ENCODE measurements at regions not wholly inside any gene's neighbourhood (a gene's known extent, or its start where the extent isn't known, plus 50 kb on each side); places are given as distances from the start of the nearest gene placed in this dataset.

GRCh38 chr2:35545301-35545700, 810.3 kb upstream of the CRIM1 start:
- no peak for DNase-seq
- CTCF ChIA-PET: no interaction called here
- POLR2A ChIA-PET: no interaction called here
- peaks cover 0 to 2% (median 0%) of the 10 kb centered on the region in 5 experiments for H3K9me3 ChIP-seq (ENCODE audit: control extremely low read depth in 1 of 5, control insufficient read depth in 4 of 5, insufficient read depth in 2 of 5, low read depth in 1 of 5, low read length in 4 of 5)
- 74% methylated on average over 4 of the region's 6 CpGs for WGBS (ENCODE audit: insufficient coverage)
- H3K27me3 ChIP-seq (replicated peaks in 2 of 5; ENCODE audit: control insufficient read depth in 4 of 5, insufficient read depth in 5 of 5, low read length in 4 of 5): no peaks in the 10 kb centered on the region
- no peak overlapping the region for H3K27ac ChIP-seq (ENCODE audit: insufficient read depth in 1 of 2, low read depth in 1 of 2, low read length in 2 of 2, poor library complexity in 1 of 2, severe bottlenecking in 2 of 2)
- no peaks in the 10 kb centered on the region for H3K4me1 ChIP-seq (ENCODE audit: control extremely low read depth in 1 of 4, control insufficient read depth in 4 of 4, insufficient read depth in 4 of 4, low read length in 3 of 4)
- H3K36me3 ChIP-seq (ENCODE audit: control insufficient read depth in 4 of 4, insufficient read depth in 4 of 4, low read length in 3 of 4): no peaks in the 10 kb centered on the region
- H3K4me3 ChIP-seq (ENCODE audit: control insufficient read depth in 1 of 7, extremely low read depth in 1 of 7, insufficient read depth in 4 of 7, low read depth in 2 of 7, low read length in 6 of 7): no peak overlapping the region

- no peak for DNase-seq
- H3K36me3 ChIP-seq (ENCODE audit: control insufficient read depth in 4 of 4, insufficient read depth in 4 of 4, low read length in 3 of 4): no peaks in the 10 kb centered on the region
- H3K4me3 ChIP-seq (ENCODE audit: control insufficient read depth in 1 of 7, extremely low read depth in 1 of 7, insufficient read depth in 4 of 7, low read depth in 2 of 7, low read length in 6 of 7): no peak overlapping the region
- no peak overlapping the region for H3K27ac ChIP-seq (ENCODE audit: insufficient read depth in 1 of 2, low read depth in 1 of 2, low read length in 2 of 2, poor library complexity in 1 of 2, severe bottlenecking in 2 of 2)
- ChIA-PET POLR2A (no interaction called here), CTCF (no interaction called here)
- 100% methylated on average over 1 of the region's 3 CpGs for WGBS (ENCODE audit: insufficient coverage)
- no peaks in the 10 kb centered on the region for H3K27me3 ChIP-seq (replicated peaks in 2 of 5; ENCODE audit: control insufficient read depth in 4 of 5, insufficient read depth in 5 of 5, low read length in 4 of 5)
- no peaks in the 10 kb centered on the region for H3K4me1 ChIP-seq (ENCODE audit: control extremely low read depth in 1 of 4, control insufficient read depth in 4 of 4, insufficient read depth in 4 of 4, low read length in 3 of 4)
- H3K9me3 ChIP-seq (ENCODE audit: control extremely low read depth in 1 of 5, control insufficient read depth in 4 of 5, insufficient read depth in 2 of 5, low read depth in 1 of 5, low read length in 4 of 5): no peaks in the 10 kb centered on the region
Measured at GRCh38 chr2:35538796-35539195, 816.8 kb upstream of the CRIM1 start.

- H3K4me3 ChIP-seq (ENCODE audit: control insufficient read depth in 1 of 7, extremely low read depth in 1 of 7, insufficient read depth in 4 of 7, low read depth in 2 of 7, low read length in 6 of 7): no peak overlapping the region
- no peaks in the 10 kb centered on the region for H3K4me1 ChIP-seq (ENCODE audit: control extremely low read depth in 1 of 4, control insufficient read depth in 4 of 4, insufficient read depth in 4 of 4, low read length in 3 of 4)
- ChIA-PET POLR2A (no interaction called here), CTCF (no interaction called here)
- H3K9me3 ChIP-seq (ENCODE audit: control extremely low read depth in 1 of 5, control insufficient read depth in 4 of 5, insufficient read depth in 2 of 5, low read depth in 1 of 5, low read length in 4 of 5): peaks cover 0 to 6% (median 2%) of the 10 kb centered on the region in 5 experiments
- no peak for DNase-seq
- no peaks in the 10 kb centered on the region for H3K27me3 ChIP-seq (replicated peaks in 2 of 5; ENCODE audit: control insufficient read depth in 4 of 5, insufficient read depth in 5 of 5, low read length in 4 of 5)
- H3K27ac ChIP-seq (ENCODE audit: insufficient read depth in 1 of 2, low read depth in 1 of 2, low read length in 2 of 2, poor library complexity in 1 of 2, severe bottlenecking in 2 of 2): no peak overlapping the region
- WGBS (ENCODE audit: insufficient coverage): 93% methylated on average over 3 of the region's 5 CpGs
- H3K36me3 ChIP-seq (ENCODE audit: control insufficient read depth in 4 of 4, insufficient read depth in 4 of 4, low read length in 3 of 4): no peaks in the 10 kb centered on the region
Measured at GRCh38 chr2:35530615-35531135, 824.9 kb upstream of the CRIM1 start.

GRCh38 chr2:35526741-35527140, 828.8 kb upstream of the CRIM1 start:
- Histone ChIP-seq H3K27me3 (replicated peaks in 2 of 5; ENCODE audit: control insufficient read depth in 4 of 5, insufficient read depth in 5 of 5, low read length in 4 of 5) (no peaks in the 10 kb centered on the region), H3K36me3 (ENCODE audit: control insufficient read depth in 4 of 4, insufficient read depth in 4 of 4, low read length in 3 of 4) (no peaks in the 10 kb centered on the region), H3K4me1 (ENCODE audit: control extremely low read depth in 1 of 4, control insufficient read depth in 4 of 4, insufficient read depth in 4 of 4, low read length in 3 of 4) (no peaks in the 10 kb centered on the region), H3K27ac (ENCODE audit: insufficient read depth in 1 of 2, low read depth in 1 of 2, low read length in 2 of 2, poor library complexity in 1 of 2, severe bottlenecking in 2 of 2) (no peak overlapping the region), H3K4me3 (ENCODE audit: control insufficient read depth in 1 of 7, extremely low read depth in 1 of 7, insufficient read depth in 4 of 7, low read depth in 2 of 7, low read length in 6 of 7) (no peak overlapping the region), H3K9me3 (ENCODE audit: control extremely low read depth in 1 of 5, control insufficient read depth in 4 of 5, insufficient read depth in 2 of 5, low read depth in 1 of 5, low read length in 4 of 5) (peaks cover 0 to 6% (median 2%) of the 10 kb centered on the region in 5 experiments)
- WGBS (ENCODE audit: insufficient coverage): no CpG with 5 or more reads among the region's 2 CpGs
- ChIA-PET POLR2A (no interaction called here), CTCF (no interaction called here)
- no peak for DNase-seq

- DNase-seq: no peak
- ChIA-PET POLR2A (no interaction called here), CTCF (no interaction called here)
- Histone ChIP-seq H3K4me3 (ENCODE audit: control insufficient read depth in 1 of 7, extremely low read depth in 1 of 7, insufficient read depth in 4 of 7, low read depth in 2 of 7, low read length in 6 of 7) (no peak overlapping the region), H3K27ac (ENCODE audit: insufficient read depth in 1 of 2, low read depth in 1 of 2, low read length in 2 of 2, poor library complexity in 1 of 2, severe bottlenecking in 2 of 2) (no peak overlapping the region), H3K4me1 (ENCODE audit: control extremely low read depth in 1 of 4, control insufficient read depth in 4 of 4, insufficient read depth in 4 of 4, low read length in 3 of 4) (no peaks in the 10 kb centered on the region), H3K9me3 (ENCODE audit: control extremely low read depth in 1 of 5, control insufficient read depth in 4 of 5, insufficient read depth in 2 of 5, low read depth in 1 of 5, low read length in 4 of 5) (peaks cover 0 to 6% (median 0%) of the 10 kb centered on the region in 5 experiments), H3K36me3 (ENCODE audit: control insufficient read depth in 4 of 4, insufficient read depth in 4 of 4, low read length in 3 of 4) (no peaks in the 10 kb centered on the region), H3K27me3 (replicated peaks in 2 of 5; ENCODE audit: control insufficient read depth in 4 of 5, insufficient read depth in 5 of 5, low read length in 4 of 5) (no peaks in the 10 kb centered on the region)
- WGBS (ENCODE audit: insufficient coverage): 92% methylated on average over 3 of the region's 3 CpGs
Measured at GRCh38 chr2:35522450-35522849, 833.1 kb upstream of the CRIM1 start.

GRCh38 chr2:35510636-35511035, 844.9 kb upstream of the CRIM1 start:
- no peak overlapping the region for H3K27ac ChIP-seq (ENCODE audit: insufficient read depth in 1 of 2, low read depth in 1 of 2, low read length in 2 of 2, poor library complexity in 1 of 2, severe bottlenecking in 2 of 2)
- DNase-seq: no peak
- no peaks in the 10 kb centered on the region for H3K36me3 ChIP-seq (ENCODE audit: control insufficient read depth in 4 of 4, insufficient read depth in 4 of 4, low read length in 3 of 4)
- no peaks in the 10 kb centered on the region for H3K27me3 ChIP-seq (replicated peaks in 2 of 5; ENCODE audit: control insufficient read depth in 4 of 5, insufficient read depth in 5 of 5, low read length in 4 of 5)
- POLR2A ChIA-PET: no interaction called here
- CTCF ChIA-PET: no interaction called here
- H3K4me3 ChIP-seq (ENCODE audit: control insufficient read depth in 1 of 7, extremely low read depth in 1 of 7, insufficient read depth in 4 of 7, low read depth in 2 of 7, low read length in 6 of 7): no peak overlapping the region
- H3K9me3 ChIP-seq (ENCODE audit: control extremely low read depth in 1 of 5, control insufficient read depth in 4 of 5, insufficient read depth in 2 of 5, low read depth in 1 of 5, low read length in 4 of 5): no peaks in the 10 kb centered on the region
- H3K4me1 ChIP-seq (ENCODE audit: control extremely low read depth in 1 of 4, control insufficient read depth in 4 of 4, insufficient read depth in 4 of 4, low read length in 3 of 4): no peaks in the 10 kb centered on the region
- 32% methylated on average over 3 of the region's 3 CpGs for whole genome bisulfite sequencing (ENCODE audit: insufficient coverage)

GRCh38 chr2:35508601-35509000, 847.0 kb upstream of the CRIM1 start:
- POLR2A ChIA-PET: no interaction called here
- WGBS (ENCODE audit: insufficient coverage): no CpG with 5 or more reads among the region's 2 CpGs
- no peak for DNase-seq

More at GRCh38 chr2:35508601-35509000, 847.0 kb upstream of the CRIM1 start:
- Histone ChIP-seq H3K9me3 (ENCODE audit: control extremely low read depth in 1 of 5, control insufficient read depth in 4 of 5, insufficient read depth in 2 of 5, low read depth in 1 of 5, low read length in 4 of 5) (no peaks in the 10 kb centered on the region), H3K4me3 (ENCODE audit: control insufficient read depth in 1 of 7, extremely low read depth in 1 of 7, insufficient read depth in 4 of 7, low read depth in 2 of 7, low read length in 6 of 7) (no peak overlapping the region), H3K27ac (ENCODE audit: insufficient read depth in 1 of 2, low read depth in 1 of 2, low read length in 2 of 2, poor library complexity in 1 of 2, severe bottlenecking in 2 of 2) (no peak overlapping the region), H3K4me1 (ENCODE audit: control extremely low read depth in 1 of 4, control insufficient read depth in 4 of 4, insufficient read depth in 4 of 4, low read length in 3 of 4) (no peaks in the 10 kb centered on the region), H3K27me3 (replicated peaks in 2 of 5; ENCODE audit: control insufficient read depth in 4 of 5, insufficient read depth in 5 of 5, low read length in 4 of 5) (no peaks in the 10 kb centered on the region), H3K36me3 (ENCODE audit: control insufficient read depth in 4 of 4, insufficient read depth in 4 of 4, low read length in 3 of 4) (no peaks in the 10 kb centered on the region)
- CTCF ChIA-PET: no interaction called here

Data from common myeloid progenitor, CD34-positive (primary cell).